NOMO-1 treated with dmso at 0.1 percent for 144 hours (cell line): ENCODE measurements at regions not wholly inside any gene's neighbourhood (a gene's known extent, or its start where the extent isn't known, plus 50 kb on each side); places are given as distances from the start of the nearest gene placed in this dataset.
"Not testable (repeated sequence)": the region's sequence is repeated elsewhere in the genome, so short reads cannot be mapped to it uniquely, and the experiment has no call there.

Source experiments
- DNase-seq: peaks from one replicate; lab custom pipeline; 2025; ENCODE audit not compliant: unreplicated experiment; lab: John Stamatoyannopoulos, UW

DNA sequence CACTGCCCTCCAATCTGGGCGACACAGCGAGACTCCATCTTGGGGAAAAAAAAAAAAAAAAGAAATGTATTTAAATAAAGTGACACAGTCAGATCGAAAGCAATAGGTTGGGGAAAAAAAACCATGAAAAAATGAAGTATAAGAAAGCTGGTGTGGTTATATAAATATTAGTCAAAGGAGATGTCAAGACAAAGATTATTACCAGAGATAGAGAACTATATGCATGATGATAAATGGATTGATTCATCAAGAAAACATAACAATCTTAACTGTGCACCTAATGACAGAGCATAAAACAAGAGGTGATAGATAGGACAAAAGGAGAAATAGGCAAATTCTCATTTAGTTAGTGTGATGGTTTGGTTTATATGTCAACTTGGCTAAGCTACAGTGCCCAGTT lies 146.9 kb upstream of the AHI1 start:
- no peak for DNase-seq

DNA sequence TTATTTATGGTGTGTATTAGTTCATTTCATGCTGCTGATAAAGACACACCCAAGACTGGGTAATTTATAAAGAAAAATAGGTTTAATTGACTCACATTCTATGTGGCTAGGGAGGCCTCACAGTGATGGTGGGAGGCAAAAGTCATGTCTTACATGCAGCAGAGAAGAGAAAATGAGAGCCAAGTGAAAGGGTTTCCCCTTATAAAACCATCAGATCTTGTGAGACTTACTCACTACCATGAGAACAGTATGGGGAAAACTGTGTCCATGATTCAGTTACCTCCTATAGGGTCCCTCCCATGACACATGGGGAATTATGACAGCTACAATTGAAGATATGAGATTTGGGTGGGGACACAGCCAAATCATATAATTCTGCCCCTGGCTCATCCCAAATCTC lies 150.0 kb upstream of the AHI1 start:
- no peak for DNase-seq

DNA sequence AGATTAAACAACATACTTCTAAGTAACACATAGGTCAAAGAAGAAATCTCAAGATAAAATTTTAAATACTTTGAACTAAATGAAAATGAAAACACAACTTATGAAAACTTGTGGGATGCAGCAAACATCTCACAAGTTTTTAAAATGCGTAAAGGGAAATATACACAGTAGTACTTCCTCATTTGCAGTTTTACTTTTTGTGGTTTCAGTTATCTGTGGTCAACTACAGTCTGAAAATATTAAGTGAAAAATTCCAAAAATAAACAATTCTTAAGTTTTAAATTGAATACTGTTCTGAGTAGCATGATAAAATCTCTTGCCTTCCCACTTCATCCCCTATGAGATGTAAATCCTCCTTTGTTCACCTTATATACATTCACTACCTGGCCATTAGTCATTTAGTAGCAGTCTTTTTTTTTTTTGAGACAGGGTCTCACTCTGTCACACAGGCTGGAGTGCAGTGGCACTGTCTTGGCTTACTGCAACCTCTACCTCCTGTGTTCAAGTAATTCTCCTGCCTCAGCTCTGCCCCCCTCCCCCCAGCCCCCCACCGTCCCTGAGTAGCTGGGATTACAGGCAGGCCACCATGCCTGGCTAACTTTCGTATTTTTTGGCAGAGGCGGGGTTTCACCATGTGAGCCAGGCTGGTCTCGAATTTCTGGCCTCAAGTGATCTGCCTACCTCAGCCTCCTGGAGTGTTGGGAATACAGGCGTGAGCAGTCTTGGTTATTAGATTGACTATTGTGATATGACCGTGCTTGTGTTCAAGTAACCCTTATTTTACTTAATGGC lies 154.6 kb upstream of the AHI1 start:
- DNase-seq, result no peak

DNA sequence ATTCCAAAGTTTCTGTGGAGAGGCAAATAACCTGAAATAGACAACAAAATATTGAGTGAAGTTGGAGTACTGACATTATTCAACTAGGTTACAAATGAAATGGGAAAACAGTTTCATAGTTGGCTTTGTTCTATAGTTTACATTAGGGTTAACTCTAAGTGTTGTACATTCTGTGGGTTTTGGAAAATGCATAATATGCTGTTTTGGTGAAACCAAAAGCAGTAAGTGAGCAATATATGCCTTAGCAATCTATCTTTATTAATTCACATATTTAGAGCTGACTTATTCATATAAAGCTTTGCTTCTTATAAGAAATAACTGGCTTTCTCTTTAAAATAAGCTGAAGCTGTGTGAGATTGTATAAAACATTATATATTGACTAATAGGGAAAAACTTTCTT lies 157.5 kb upstream of the AHI1 start:
- no peak for DNase-seq

DNA sequence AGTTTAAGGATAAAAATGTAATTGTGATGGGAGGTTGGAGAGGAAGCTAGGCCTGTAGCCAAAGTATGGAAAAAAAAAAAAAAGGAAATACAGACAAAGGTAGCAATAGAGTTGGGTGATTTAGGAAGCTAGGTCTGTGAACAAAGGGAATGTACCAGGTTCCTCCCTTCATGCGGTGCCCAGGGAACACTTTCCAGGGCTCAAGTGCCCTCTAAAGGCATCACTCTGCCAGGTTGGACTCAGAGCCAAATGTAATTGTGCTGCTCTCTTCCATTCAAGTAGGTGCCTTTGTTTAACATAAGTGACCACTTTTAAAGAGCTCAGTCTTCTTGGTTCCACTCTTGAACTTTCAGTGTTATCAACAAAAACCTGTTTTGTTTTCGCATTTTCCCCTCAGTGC lies 159.7 kb upstream of the AHI1 start:
- DNase-seq, result no peak

DNA sequence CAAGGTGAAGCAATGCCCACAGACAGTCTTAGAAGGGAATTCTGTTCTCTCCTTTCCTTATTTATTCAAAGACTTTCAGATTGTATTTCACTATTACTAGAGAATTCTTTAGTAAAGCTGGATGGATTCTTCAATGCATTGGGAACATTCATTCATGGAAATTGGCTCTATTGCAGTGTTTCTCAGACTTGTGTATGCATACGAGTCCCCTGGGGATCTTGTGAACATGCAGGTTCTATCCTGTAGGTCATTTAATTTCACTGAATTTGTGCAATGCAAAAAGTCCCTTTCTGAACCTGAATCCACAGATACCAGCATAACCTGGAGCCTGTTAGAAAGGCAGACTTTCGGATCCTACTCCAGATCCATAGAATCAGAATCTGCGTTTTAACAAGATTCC lies 160.9 kb upstream of the AHI1 start:
- DNase-seq, result no peak

DNA sequence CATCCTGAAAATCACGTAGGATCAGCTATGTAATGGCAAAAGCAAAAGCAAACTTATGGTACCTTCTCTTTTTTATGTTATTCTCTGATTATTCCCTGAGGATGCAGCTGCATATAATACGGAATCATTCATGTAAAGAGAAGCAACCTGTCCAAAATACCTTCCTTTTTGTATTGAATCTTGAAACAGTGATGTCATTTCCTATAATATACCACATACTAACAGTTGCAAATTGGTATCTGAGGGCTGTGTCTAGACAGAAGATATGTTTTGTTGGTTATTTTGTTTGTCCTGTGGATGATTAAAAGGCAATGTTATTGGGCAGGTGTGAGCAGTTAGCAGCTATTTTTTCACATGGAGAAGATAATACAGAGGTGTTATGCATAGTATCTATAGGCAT lies 161.4 kb upstream of the AHI1 start:
- DNase-seq, result no peak

DNA sequence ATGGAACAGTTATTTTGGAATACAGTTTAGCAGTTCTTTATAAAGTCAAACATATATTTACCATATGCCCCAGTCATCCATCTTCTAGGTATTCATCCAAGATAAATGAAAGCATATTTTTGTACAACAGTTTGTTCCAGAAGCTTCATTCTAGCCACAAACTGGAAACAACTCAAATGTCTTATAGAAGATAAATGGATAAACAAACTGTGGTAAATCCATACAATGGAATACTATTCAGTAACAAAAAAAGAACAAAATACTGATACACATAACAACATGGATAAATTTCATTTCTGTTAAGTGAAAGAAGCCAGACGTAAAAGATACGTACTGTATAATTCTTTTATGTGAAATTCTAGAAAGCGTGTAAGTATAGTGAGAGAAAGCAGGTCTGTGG lies 167.0 kb upstream of the AHI1 start:
- no peak for DNase-seq

DNA sequence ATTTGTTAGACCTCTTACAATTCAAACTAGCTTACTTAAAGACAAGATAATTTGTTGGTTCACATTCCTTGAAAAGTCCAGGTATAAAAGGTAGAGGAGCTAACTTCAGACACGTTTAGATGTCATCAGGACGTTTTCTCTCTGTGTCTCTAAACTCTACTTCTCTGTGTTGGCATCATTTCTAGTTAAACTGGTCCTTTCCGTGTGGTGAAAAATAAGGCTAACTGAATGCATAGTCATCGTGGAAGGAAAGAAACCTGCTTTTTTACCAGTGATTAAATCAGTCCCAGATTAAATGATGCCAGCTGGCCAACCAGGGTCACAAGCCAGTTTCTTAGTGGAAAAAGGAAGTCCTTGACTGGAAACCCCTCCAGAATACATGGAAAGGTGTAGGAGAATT lies 168.4 kb upstream of the AHI1 start:
- DNase-seq, result no peak

DNA sequence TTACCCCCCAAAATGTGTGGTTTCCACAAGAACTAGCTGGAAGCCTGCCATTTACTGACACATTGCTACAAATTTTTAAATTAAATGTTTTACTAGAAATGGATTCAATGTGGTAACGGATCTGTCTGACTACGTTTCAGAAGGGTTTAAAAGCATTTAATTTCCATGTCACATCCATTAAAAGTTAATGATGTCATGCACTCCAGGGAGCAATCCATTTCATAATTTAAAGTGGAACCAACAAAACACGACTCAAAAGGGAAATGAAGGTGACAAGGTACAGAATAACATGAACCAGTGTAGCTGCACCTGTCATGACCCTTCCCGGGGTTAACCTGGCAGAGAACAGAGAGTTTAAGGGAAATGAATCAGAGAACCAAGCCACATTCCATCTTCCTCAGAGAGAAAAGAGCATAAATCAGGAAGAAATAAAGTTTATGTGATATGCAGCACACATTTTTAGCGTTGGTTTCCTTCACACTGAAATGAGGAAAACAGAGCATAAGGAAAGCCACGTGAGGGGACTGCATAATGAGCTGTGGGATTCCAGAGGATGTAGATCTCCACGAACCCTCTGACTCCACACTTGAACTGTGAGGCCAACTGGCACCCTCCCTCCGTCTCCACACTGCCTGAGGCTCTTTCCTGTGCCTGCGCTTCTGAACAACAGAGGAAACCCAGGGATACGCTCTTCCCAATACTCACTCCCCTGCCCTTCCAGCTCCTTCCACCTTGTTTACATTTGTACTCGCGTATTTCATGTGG lies 170.3 kb upstream of the AHI1 start:
- no peak for DNase-seq

DNA sequence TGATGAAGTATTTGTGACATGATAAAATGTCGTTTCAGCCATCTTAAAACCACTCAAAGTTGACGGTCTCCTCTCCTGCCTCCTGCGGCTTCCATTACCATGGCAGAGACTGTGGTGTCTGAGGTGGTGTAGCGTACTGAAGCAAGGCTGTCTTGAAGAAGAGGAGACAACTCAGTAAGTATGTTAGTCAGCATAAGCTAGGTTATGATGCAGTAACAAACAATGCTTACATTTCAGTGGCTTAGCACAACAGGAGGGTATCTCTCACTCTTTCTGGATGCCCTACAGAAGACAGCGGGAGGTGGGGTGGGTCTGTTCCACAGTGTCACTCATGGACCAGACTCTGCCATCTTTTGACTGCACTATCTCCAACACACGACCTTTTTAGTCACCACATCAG lies 174.7 kb upstream of the AHI1 start:
- DNase-seq, result no peak

DNA sequence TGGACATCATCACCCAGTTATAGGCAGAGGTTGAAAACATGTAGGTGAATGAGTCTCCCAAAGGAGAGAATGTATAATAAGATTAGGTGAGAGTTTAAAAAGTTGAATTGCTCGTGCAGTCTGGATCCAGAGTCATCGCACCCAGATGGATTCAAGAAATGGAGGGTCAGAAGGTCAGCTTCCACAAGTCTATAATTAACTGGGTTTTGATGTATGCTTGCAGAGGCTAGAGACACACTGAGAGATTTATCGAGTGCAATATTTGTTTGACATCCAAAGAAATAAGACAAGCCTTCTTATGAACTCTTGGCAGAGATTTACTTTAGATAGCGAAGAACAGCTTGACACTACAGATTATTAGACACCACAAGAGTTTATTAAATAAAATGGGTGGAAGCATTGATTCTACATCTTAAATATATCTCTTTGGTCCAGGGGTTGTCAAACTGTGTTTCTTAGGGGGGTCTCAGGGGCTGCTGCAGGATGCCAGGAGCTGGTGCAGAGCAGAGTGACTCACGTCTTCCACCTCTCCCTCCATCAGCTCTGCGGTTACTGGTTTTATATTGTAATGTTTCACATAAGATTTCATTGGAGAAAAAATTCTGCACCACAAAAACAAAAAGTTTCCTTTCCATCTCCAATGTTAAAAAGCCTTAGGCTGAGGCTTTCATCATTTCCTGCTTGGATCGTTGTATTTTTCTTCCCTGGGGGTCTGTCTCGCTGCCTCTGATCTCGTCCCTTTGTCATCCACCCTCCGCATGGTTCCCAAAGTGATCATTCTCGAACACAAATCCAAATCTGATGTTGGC lies 176.2 kb upstream of the AHI1 start:
- DNase-seq, result no peak

DNA sequence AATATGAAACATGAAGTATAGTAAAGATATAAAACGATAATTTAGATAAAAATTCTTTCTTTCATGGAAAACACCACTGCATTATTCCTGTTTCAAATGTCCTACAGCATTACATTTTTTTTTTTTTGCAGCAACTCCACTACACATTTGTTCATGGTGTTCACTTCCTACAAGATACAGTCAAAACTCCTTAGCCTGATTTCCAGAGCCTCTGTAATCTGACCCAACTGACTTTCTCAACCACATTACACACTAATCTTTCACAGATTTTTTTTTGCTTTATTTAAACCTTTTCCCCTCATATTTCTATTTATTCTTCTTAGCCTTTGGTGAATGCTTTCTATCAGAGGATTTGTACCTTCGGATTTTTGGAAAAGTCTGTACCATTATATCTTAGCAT lies 176.5 kb upstream of the PDE7B start:
- DNase-seq, result no peak

DNA sequence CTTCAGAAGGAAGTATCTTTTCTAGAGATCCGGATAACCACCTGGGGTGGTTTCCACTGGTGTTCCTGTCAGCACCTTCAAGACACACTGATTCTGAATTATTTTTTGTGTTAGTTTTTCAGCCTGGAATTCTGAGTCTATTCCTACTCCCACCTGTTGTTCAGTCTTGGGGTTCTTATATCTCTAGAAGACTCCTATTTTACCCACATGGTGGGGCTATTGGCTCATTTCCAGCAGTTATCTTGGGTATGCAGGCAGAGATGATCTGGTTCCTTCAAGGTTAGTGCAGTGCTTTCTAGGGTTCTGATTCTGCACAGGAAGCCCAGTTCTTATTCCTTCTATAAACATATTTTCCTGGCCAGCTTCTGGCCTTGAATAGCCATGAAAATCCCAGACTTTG lies 175.6 kb upstream of the PDE7B start:
- DNase-seq, result no peak

DNA sequence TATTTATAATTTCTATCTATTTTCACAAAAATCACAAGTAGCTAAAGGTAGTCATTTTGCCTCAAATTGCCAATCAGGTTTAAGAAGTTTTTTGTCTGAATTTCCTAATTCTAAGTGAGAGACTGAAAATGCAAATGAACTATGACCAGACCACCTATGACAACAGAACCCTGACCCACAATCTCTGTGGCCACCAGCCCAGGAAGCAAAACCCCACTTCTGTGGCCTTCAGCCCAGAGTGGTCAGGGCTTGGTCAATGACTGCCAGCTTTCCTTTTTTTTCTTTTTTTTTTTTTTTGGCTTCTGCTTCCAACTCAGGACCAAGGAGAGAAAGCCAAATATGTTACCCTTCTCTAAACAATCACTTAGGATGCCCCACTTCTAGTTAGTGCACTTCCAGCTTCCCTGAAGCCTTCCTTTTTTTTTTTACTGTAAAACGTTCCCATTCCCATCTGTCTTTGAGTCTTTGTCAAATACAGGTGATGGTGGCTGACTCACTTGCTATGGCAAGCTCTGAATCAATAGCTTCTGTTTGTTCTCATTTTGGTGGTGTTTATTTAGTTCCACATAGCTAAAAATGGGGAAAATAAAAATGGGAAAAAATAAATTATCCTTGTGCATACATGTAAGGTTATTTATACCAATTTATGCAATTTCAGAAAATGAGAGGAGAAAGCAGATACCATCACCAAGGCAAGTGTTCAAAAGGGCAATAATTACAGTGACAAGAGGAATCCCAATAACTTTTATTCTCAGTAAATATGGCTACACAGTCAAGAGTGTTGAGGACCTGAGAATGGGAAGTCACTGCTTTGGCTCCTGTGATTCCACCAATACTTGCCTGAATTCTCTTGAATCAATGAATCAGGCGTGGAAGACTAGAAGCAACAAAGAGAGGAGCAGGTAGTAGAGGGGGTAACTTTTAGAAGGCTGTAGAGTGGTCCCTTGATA lies 170.3 kb upstream of the PDE7B start:
- DNase-seq, result no peak

DNA sequence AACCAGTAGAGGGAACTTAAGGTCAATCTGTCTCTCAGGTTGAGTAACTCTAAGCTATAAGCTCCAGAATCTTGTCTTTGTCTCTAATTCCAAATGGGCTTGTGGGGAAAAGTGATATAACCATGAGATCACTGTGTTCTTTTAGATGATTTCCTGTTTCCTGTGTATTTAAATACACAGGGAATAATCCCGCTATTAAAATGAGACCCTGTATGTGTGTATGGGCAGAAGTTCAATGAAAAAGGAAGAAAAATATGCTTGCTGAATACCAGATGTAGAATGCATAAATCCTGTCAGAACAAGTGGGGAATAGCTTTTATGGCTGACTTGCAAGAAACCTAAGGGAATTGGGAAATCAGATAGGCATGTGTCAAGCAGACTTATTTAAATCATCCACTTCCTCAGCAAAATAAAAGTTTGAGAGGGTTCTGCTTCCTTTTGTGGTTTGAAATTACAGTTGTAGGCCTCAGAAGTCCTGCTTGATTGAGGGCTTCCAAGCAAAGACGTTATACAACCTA lies 164.7 kb upstream of the PDE7B start:
- DNase-seq, result peak; percentile 62

DNA sequence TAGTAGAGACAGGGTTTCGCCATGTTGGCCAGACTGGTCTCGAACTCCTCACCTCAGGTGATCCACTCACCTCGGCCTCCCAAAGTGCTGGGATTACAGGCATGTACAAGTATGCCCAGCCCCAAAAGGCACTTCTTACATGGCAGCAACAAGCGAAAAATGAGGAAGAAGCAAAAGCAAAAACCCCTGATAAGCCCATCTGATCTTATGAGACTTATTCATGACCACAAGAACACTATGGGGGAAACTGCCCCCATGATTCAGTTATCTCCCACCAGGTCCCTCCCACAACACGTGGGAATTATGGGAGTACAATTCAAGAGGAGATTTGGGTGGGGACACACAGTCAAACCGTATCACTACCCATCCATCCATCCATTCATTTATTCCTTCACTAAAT lies 163.0 kb upstream of the PDE7B start:
- DNase-seq, result not testable (repeated sequence)

DNA sequence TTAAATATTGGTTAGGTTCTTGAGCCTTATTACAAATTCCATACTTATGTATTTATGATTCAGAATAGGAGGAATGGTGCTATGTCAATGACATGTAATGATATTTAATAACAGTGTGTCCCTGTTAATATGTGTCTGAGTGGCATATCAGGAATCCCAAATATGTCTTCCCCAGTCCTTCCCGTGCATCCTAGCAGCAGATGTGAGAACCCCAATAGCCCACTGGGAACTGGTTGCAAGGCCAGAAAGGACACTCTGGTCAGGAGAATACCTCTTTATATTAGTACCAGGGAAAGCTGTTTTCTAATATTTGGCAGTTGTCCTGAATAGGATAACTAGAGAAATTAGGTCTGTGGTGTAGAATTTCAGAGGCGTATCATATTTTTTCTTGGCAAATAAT lies 159.1 kb upstream of the PDE7B start:
- DNase-seq, result no peak

DNA sequence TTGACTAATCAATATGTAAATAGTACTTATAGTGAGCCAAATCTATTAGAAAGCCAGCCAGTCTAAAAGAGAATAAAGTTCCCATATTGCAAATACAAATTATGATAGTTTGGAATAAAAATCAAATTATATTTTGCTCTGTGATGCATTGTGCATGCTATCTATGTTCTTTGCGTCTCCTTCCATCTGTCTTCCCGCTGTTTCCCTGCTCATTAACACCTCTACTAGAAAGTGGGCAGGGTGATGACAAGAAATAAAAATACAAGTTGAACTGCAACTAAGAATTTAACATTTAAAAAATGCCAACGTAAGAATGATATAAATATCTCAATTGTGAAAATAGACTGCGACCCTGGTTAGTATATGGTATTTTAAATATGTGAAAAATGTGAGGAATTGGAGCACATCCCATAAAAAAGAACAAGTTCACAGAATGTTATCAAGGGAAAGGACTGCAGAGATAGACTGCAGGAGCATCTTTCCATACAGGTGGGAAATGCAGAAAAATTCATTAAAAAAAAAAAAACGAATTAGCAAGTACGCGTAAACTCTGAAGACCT lies 157.6 kb upstream of the PDE7B start:
- no peak for DNase-seq

DNA sequence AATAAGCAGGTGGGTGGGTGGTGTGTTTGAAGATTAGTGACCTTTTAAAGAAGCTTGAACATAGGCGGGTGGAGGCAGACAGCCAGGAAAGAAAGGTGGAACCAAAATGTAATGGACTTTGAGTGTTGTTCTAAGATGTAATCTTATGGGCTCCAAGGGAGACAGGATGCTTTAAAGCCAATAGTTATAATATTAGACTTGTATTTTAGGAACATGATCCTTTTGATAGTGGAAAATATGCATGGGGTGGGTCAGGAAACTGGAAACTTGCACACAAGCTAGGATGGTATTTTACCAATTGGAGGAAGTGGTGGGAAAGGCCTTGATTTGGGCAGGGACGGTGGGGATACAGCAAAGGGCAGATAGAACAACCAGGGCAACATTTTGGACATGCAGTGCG lies 151.8 kb upstream of the PDE7B start:
- DNase-seq, result no peak
